CD8-positive, alpha-beta memory T cell (primary cell): ENCODE measurements at regions not wholly inside any gene's neighbourhood (a gene's known extent, or its start where the extent isn't known, plus 50 kb on each side); places are given as distances from the start of the nearest gene placed in this dataset.

Source experiments
- CTCF ChIA-PET: fragments of 350-600 bp; sonication (Branson Sonifier 250); formaldehyde crosslinking; loops from one replicate; lab custom pipeline; 2021; ENCODE audit warnings: antibody characterized with exemption; lab: Charles Lee
- POLR2A ChIA-PET: fragments of 350-600 bp; sonication (Branson Sonifier 250); formaldehyde crosslinking; loops from one replicate; lab custom pipeline; 2021; ENCODE audit warnings: antibody characterized with exemption; lab: Charles Lee
- DNase-seq, 5 donors: peaks; one replicate each; pipeline versions ENCODE4 v3.0.0 to v3.0.0-alpha.2; 2020 to 2022; ENCODE audit warnings: mixed read lengths in 1 of 5
- H3K27ac ChIP-seq: one replicate; pipeline ENCODE4 v1.7.0; 2013; ENCODE audit warnings: low read depth, mild to moderate bottlenecking, low read length, moderate library complexity
- H3K27me3 ChIP-seq: 2 replicates; pipeline ENCODE4 v1.7.0; 2013; ENCODE audit warnings: low read length, mild to moderate bottlenecking; ENCODE audit not compliant: insufficient read depth, poor library complexity, severe bottlenecking
- H3K36me3 ChIP-seq: 2 replicates; pipeline ENCODE4 v1.7.0; 2013; ENCODE audit warnings: mild to moderate bottlenecking, low read length, moderate library complexity; ENCODE audit not compliant: insufficient read depth
- H3K4me1 ChIP-seq: 2 replicates; pipeline ENCODE4 v1.7.0; 2013; ENCODE audit warnings: mild to moderate bottlenecking, low read length, moderate library complexity; ENCODE audit not compliant: insufficient read depth
- H3K4me3 ChIP-seq: 2 replicates; pipeline ENCODE4 v1.7.0; 2013; ENCODE audit warnings: mild to moderate bottlenecking, low read length
- H3K9me3 ChIP-seq: 2 replicates; pipeline ENCODE4 v1.7.0; 2013; ENCODE audit warnings: mild to moderate bottlenecking, low read length
- H3K27ac Mint-ChIP-seq, 8 donors: one replicate each; pipeline ENCODE4 v1.8.0; 2020 to 2021; ENCODE audit warnings: mixed read lengths in 8 of 8, mild to moderate bottlenecking in 6 of 8, inconsistent platforms in 3 of 8, moderate library complexity in 3 of 8
- H3K27me3 Mint-ChIP-seq, 2 donors: one replicate each; pipeline ENCODE4 v1.8.0; 2020 to 2021; ENCODE audit warnings: mixed read lengths in 2 of 2, mild to moderate bottlenecking in 1 of 2, moderate library complexity in 1 of 2
- H3K36me3 Mint-ChIP-seq, 3 donors: one replicate each; pipeline ENCODE4 v1.8.0; 2020 to 2021; ENCODE audit warnings: mixed read lengths in 3 of 3, inconsistent platforms in 1 of 3, mild to moderate bottlenecking in 1 of 3
- H3K4me1 Mint-ChIP-seq, 3 donors: one replicate each; pipeline ENCODE4 v1.8.0; 2020 to 2021; ENCODE audit warnings: mixed read lengths in 3 of 3, inconsistent platforms in 1 of 3, mild to moderate bottlenecking in 1 of 3
- H3K4me3 Mint-ChIP-seq, 7 donors: one replicate each; pipeline ENCODE4 v1.8.0; 2020 to 2021; ENCODE audit warnings: mixed read lengths in 7 of 7, mild to moderate bottlenecking in 6 of 7, moderate library complexity in 4 of 7, inconsistent platforms in 2 of 7
- H3K9me3 Mint-ChIP-seq, 5 donors: one replicate each; pipeline ENCODE4 v1.8.0; 2020 to 2022; ENCODE audit warnings: mixed read lengths in 5 of 5, mild to moderate bottlenecking in 3 of 5, moderate library complexity in 2 of 5, inconsistent platforms in 1 of 5

- Mint-ChIP-seq H3K36me3 (no peaks in the 10 kb centered on the region), H3K4me1 (no peaks in the 10 kb centered on the region), H3K9me3 (no peaks in the 10 kb centered on the region), H3K27ac (no peak overlapping the region), H3K27me3 (peaks cover 10 to 37% of the 10 kb centered on the region in 2 donors), H3K4me3 (no peak overlapping the region)
- H3K27ac ChIP-seq: no peak overlapping the region
- ChIA-PET POLR2A (no interaction called here), CTCF (no interaction called here)
- no peaks in the 10 kb centered on the region for H3K36me3 ChIP-seq
- DNase-seq: no peak
- no peaks in the 10 kb centered on the region for H3K4me1 ChIP-seq
- H3K27me3 ChIP-seq: no peaks in the 10 kb centered on the region
- H3K9me3 ChIP-seq: no peaks in the 10 kb centered on the region
- H3K4me3 ChIP-seq: no peak overlapping the region
Measured at GRCh38 chr15:34700891-34701427, 53.8 kb downstream of the GJD2 start.

DNA sequence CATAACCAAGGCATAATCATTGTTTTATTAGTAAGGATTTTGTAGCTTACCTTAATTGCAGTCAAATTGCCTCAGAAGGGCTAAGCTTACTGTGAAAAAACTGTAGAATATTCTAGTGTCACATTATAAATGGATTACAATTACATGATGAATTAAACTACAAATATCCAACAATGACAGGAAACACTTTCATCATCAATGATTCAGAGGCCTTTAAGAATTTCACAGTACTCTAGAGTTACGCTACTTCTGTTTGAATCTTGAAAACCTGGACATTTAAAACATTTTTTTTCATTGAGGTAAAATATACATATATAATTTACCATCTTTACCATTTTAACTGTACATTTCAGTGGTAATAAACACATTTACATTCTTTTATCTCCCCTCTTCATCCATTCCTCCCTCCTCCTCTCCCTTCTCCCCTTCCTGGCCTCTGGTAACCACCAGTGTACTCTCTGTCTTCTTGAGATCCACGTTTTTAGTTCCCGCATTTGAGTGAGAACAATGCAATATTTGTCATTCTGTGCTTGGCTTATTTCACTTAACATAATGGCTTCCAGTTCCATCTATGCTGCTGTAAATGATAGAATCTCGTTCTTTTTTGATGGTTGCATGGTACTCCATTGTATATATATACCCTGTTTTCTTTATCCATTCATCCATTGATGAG lies 54.7 kb downstream of the GJD2 start:
- ChIA-PET CTCF (no interaction called here), POLR2A (no interaction called here)
- Histone ChIP-seq H3K9me3 (no peaks in the 10 kb centered on the region), H3K4me3 (no peak overlapping the region), H3K27ac (no peak overlapping the region), H3K36me3 (no peaks in the 10 kb centered on the region), H3K4me1 (no peaks in the 10 kb centered on the region), H3K27me3 (no peaks in the 10 kb centered on the region)
- H3K27me3 Mint-ChIP-seq: peaks cover 10 to 37% of the 10 kb centered on the region in 2 donors
- H3K4me3 Mint-ChIP-seq: no peak overlapping the region
- H3K27ac Mint-ChIP-seq: no peak overlapping the region
- no peaks in the 10 kb centered on the region for H3K4me1 Mint-ChIP-seq
- no peaks in the 10 kb centered on the region for H3K36me3 Mint-ChIP-seq
- DNase-seq: no peak
- H3K9me3 Mint-ChIP-seq: no peaks in the 10 kb centered on the region

DNA sequence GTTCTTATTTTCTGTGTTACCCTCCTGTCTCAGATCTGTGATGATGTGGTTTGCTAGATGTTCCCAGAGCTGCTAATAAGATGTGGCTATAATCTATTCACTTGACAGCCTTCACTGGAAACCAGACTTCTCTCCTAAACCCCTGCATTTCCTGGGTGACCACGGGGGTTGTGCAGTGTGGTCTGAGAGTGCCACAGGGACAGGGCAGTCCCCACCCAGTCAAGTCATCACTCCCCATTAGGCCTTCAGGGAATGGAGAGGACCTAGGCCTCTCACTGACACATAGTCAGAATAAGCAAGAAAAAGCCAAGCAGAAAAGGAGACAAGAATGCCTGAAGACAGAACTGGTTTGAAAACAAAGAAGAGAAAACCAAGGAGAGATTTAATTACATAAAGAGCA lies 58.3 kb downstream of the GJD2 start:
- H3K9me3 ChIP-seq: no peaks in the 10 kb centered on the region
- no peaks in the 10 kb centered on the region for H3K36me3 ChIP-seq
- Mint-ChIP-seq H3K36me3 (no peaks in the 10 kb centered on the region), H3K4me3 (no peak overlapping the region), H3K9me3 (peaks cover 0 to 6% (median 0%) of the 10 kb centered on the region in 5 donors), H3K27me3 (peaks cover 9 to 27% of the 10 kb centered on the region in 2 donors), H3K27ac (no peak overlapping the region), H3K4me1 (no peaks in the 10 kb centered on the region)
- DNase-seq: no peak
- no peaks in the 10 kb centered on the region for H3K4me1 ChIP-seq
- H3K27ac ChIP-seq: no peak overlapping the region
- ChIA-PET POLR2A (no interaction called here), CTCF (no interaction called here)
- no peaks in the 10 kb centered on the region for H3K27me3 ChIP-seq
- H3K4me3 ChIP-seq: no peak overlapping the region

GRCh38 chr15:34693053-34693744 lies 61.6 kb downstream of the GJD2 start:
- Mint-ChIP-seq H3K9me3 (peaks cover 0 to 8% (median 6%) of the 10 kb centered on the region in 5 donors), H3K27me3 (peaks cover 4 to 21% of the 10 kb centered on the region in 2 donors), H3K4me1 (peaks cover 0 to 4% (median 0%) of the 10 kb centered on the region in 3 donors), H3K27ac (no peak overlapping the region), H3K4me3 (no peak overlapping the region), H3K36me3 (no peaks in the 10 kb centered on the region)
- Histone ChIP-seq H3K27me3 (no peaks in the 10 kb centered on the region), H3K4me3 (no peak overlapping the region), H3K36me3 (no peaks in the 10 kb centered on the region), H3K9me3 (no peaks in the 10 kb centered on the region), H3K4me1 (no peaks in the 10 kb centered on the region), H3K27ac (no peak overlapping the region)
- CTCF ChIA-PET: no interaction called here
- no peak for DNase-seq
- POLR2A ChIA-PET: no interaction called here

DNA sequence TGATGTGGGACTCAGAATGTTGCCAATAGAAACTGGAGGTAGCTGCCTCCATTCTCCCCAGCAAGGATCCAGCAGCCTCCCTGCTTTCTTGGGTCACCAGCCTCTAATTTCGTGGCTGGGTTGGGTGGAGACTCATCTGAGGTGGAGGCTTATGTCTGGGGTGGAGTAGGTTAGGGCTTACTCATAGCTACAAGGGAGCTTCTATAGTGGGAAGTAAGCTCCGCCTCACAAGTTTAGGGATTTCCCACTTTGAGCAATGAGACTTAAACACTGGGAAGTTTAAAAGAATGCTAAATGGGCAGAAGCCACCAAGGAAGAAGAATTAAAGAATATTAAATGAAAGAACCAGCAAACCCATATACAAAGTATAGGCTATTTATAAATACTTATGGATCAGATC lies 63.8 kb downstream of the GJD2 start:
- Mint-ChIP-seq H3K9me3 (peaks cover 0 to 9% (median 6%) of the 10 kb centered on the region in 5 donors), H3K27ac (no peak overlapping the region), H3K4me3 (no peak overlapping the region), H3K4me1 (peaks cover 0 to 4% (median 0%) of the 10 kb centered on the region in 3 donors), H3K27me3 (peaks cover 4 to 26% of the 10 kb centered on the region in 2 donors), H3K36me3 (no peaks in the 10 kb centered on the region)
- Histone ChIP-seq H3K4me1 (no peaks in the 10 kb centered on the region), H3K9me3 (no peaks in the 10 kb centered on the region), H3K27ac (no peak overlapping the region), H3K36me3 (no peaks in the 10 kb centered on the region), H3K4me3 (no peak overlapping the region), H3K27me3 (no peaks in the 10 kb centered on the region)
- DNase-seq: no peak
- CTCF ChIA-PET: no interaction called here
- POLR2A ChIA-PET: no interaction called here

- ChIA-PET POLR2A (no interaction called here), CTCF (no interaction called here)
- H3K4me1 ChIP-seq: no peaks in the 10 kb centered on the region
- no peak overlapping the region for H3K4me3 Mint-ChIP-seq
- H3K9me3 Mint-ChIP-seq: peaks cover 0 to 9% (median 6%) of the 10 kb centered on the region in 5 donors
- H3K27ac Mint-ChIP-seq: no peak overlapping the region
- peaks cover 4 to 40% of the 10 kb centered on the region in 2 donors for H3K27me3 Mint-ChIP-seq
- no peak overlapping the region for H3K27ac ChIP-seq
- H3K4me3 ChIP-seq: no peak overlapping the region
- no peaks in the 10 kb centered on the region for H3K27me3 ChIP-seq
- H3K9me3 ChIP-seq: no peaks in the 10 kb centered on the region
- DNase-seq: no peak
- H3K36me3 Mint-ChIP-seq: no peaks in the 10 kb centered on the region
- H3K4me1 Mint-ChIP-seq: peaks cover 0 to 4% (median 0%) of the 10 kb centered on the region in 3 donors
- no peaks in the 10 kb centered on the region for H3K36me3 ChIP-seq
Measured at GRCh38 chr15:34688699-34689098, 66.1 kb downstream of the GJD2 start.

- no peaks in the 10 kb centered on the region for H3K27me3 ChIP-seq
- Mint-ChIP-seq H3K36me3 (no peaks in the 10 kb centered on the region), H3K27ac (no peak overlapping the region), H3K9me3 (peaks cover 0 to 6% (median 2%) of the 10 kb centered on the region in 5 donors), H3K27me3 (peaks cover 0 to 29% of the 10 kb centered on the region in 2 donors), H3K4me3 (no peak overlapping the region), H3K4me1 (no peaks in the 10 kb centered on the region)
- ChIA-PET POLR2A (no interaction called here), CTCF (no interaction called here)
- no peaks in the 10 kb centered on the region for H3K9me3 ChIP-seq
- H3K4me3 ChIP-seq: no peak overlapping the region
- H3K4me1 ChIP-seq: no peaks in the 10 kb centered on the region
- no peak overlapping the region for H3K27ac ChIP-seq
- no peak for DNase-seq
- no peaks in the 10 kb centered on the region for H3K36me3 ChIP-seq
Measured at GRCh38 chr15:34684351-34684750, 70.4 kb downstream of the GJD2 start.

GRCh38 chr15:34682674-34683073 lies 72.1 kb downstream of the GJD2 start:
- no peak for DNase-seq
- ChIA-PET CTCF (no interaction called here), POLR2A (no interaction called here)
- Histone ChIP-seq H3K4me1 (no peaks in the 10 kb centered on the region), H3K36me3 (no peaks in the 10 kb centered on the region), H3K27ac (no peak overlapping the region), H3K4me3 (no peak overlapping the region), H3K27me3 (no peaks in the 10 kb centered on the region), H3K9me3 (no peaks in the 10 kb centered on the region)
- H3K4me1 Mint-ChIP-seq: no peaks in the 10 kb centered on the region
- peaks cover 0 to 2% (median 0%) of the 10 kb centered on the region in 5 donors for H3K9me3 Mint-ChIP-seq
- H3K36me3 Mint-ChIP-seq: no peaks in the 10 kb centered on the region
- H3K4me3 Mint-ChIP-seq: no peak overlapping the region
- peaks cover 0 to 29% of the 10 kb centered on the region in 2 donors for H3K27me3 Mint-ChIP-seq
- no peak overlapping the region for H3K27ac Mint-ChIP-seq
